ENCODE measurements at regions not wholly inside any gene's neighbourhood (a gene's known extent, or its start where the extent isn't known, plus 50 kb on each side); places are given as distances from the start of the nearest gene placed in this dataset.

- H3K4me3 ChIP-seq (replicated peaks in 1 of 2; ENCODE audit: low read depth in 2 of 2, low read length in 2 of 2) = no peak overlapping the region
- peak; percentile 27 for TF ChIP-seq CTCF (IDR thresholded peaks at IDR 0.05; ENCODE audit: low read depth, low read length)
- DNase-seq (ENCODE audit: low read depth in 2 of 2) = peak; percentile 68 to 73
Observed at GRCh38 chr7:115851291-115851690, 179.3 kb downstream of the TFEC start.

GRCh38 chr7:115850774-115851173 lies 179.8 kb downstream of the TFEC start:
- no peak overlapping the region for H3K4me3 ChIP-seq (replicated peaks in 1 of 2; ENCODE audit: low read depth in 2 of 2, low read length in 2 of 2)
- no peak for TF ChIP-seq CTCF (IDR thresholded peaks at IDR 0.05; ENCODE audit: low read depth, low read length)
- no peak for DNase-seq (ENCODE audit: low read depth in 2 of 2)

- H3K4me3 ChIP-seq (replicated peaks in 1 of 2; ENCODE audit: low read depth in 2 of 2, low read length in 2 of 2) = no peak overlapping the region
- TF ChIP-seq CTCF (IDR thresholded peaks at IDR 0.05; ENCODE audit: low read depth, low read length) = no peak
- DNase-seq (ENCODE audit: low read depth in 2 of 2) = peak in 1 of 2 donors; percentile 13
Observed at GRCh38 chr7:115844857-115845256, 185.7 kb downstream of the TFEC start.

GRCh38 chr7:115840702-115841101 lies 189.9 kb downstream of the TFEC start:
- no peak overlapping the region for H3K4me3 ChIP-seq (replicated peaks in 1 of 2; ENCODE audit: low read depth in 2 of 2, low read length in 2 of 2)
- TF ChIP-seq CTCF (IDR thresholded peaks at IDR 0.05; ENCODE audit: low read depth, low read length) = no peak
- DNase-seq (ENCODE audit: low read depth in 2 of 2) = no peak

- no peak overlapping the region for H3K4me3 ChIP-seq (replicated peaks in 1 of 2; ENCODE audit: low read depth in 2 of 2, low read length in 2 of 2)
- TF ChIP-seq CTCF (IDR thresholded peaks at IDR 0.05; ENCODE audit: low read depth, low read length) = no peak
- DNase-seq (ENCODE audit: low read depth in 2 of 2) = no peak
Observed at GRCh38 chr7:115838829-115839228, 191.7 kb downstream of the TFEC start.

GRCh38 chr7:115831371-115831770 lies 199.2 kb downstream of the TFEC start:
- no peak for TF ChIP-seq CTCF (IDR thresholded peaks at IDR 0.05; ENCODE audit: low read depth, low read length)
- no peak for DNase-seq (ENCODE audit: low read depth in 2 of 2)
- H3K4me3 ChIP-seq (replicated peaks in 1 of 2; ENCODE audit: low read depth in 2 of 2, low read length in 2 of 2) = no peak overlapping the region

- no peak for TF ChIP-seq CTCF (IDR thresholded peaks at IDR 0.05; ENCODE audit: low read depth, low read length)
- no peak for DNase-seq (ENCODE audit: low read depth in 2 of 2)
- H3K4me3 ChIP-seq (replicated peaks in 1 of 2; ENCODE audit: low read depth in 2 of 2, low read length in 2 of 2) = no peak overlapping the region
Observed at GRCh38 chr7:115827305-115828045, 203.1 kb downstream of the TFEC start.
